OCI-LY7 (cell line): ENCODE measurements at regions not wholly inside any gene's neighbourhood (a gene's known extent, or its start where the extent isn't known, plus 50 kb on each side); places are given as distances from the start of the nearest gene placed in this dataset. TPM values are rescaled to one million over a fixed set of nuclear protein-coding genes. Genes with fewer than 3 reads are reported as not detected.

Experiments
- BruUV-seq: library from RNA; stranded (reverse); fragments of 400-500 nt; replicated peaks from 2 replicates; lab custom pipeline; 2021; lab: Mats Ljungman, UMichigan
- CTCF ChIA-PET: fragments of 300-600 bp; sonication (Branson Sonifier 250); formaldehyde crosslinking; loops from one replicate; lab custom pipeline; 2022; ENCODE audit warnings: antibody characterized with exemption; ENCODE audit not compliant: unreplicated experiment; lab: Charles Lee
- POLR2A ChIA-PET: fragments of 300-600 bp; sonication (Branson Sonifier 250); formaldehyde crosslinking; loops from one replicate; lab custom pipeline; 2022; ENCODE audit warnings: antibody characterized with exemption; lab: Charles Lee
- DNase-seq: peaks from one replicate; pipeline ENCODE4 v3.0.0-alpha.2; 2015; ENCODE audit warnings: low spot score
- H2AFZ ChIP-seq: fragments of 200-600 bp; sonication (generic), shearing (Covaris generic); 2 replicates; pipeline ENCODE4 v1.6.1; 2014; ENCODE audit warnings: mild to moderate bottlenecking, antibody characterized with exemption, low read length, moderate library complexity
- H3K27ac ChIP-seq: fragments of 200-600 bp; sonication (generic); 2 replicates; pipeline ENCODE4 v1.5.1; 2014; ENCODE audit warnings: mixed run types, low read depth, mild to moderate bottlenecking, moderate library complexity, low read length, inconsistent platforms; ENCODE audit not compliant: poor library complexity, severe bottlenecking
- H3K36me3 ChIP-seq: fragments of 200-600 bp; sonication (generic); 2 replicates; pipeline ENCODE4 v1.6.1; 2014; ENCODE audit warnings: mild to moderate bottlenecking, antibody characterized with exemption, low read length, moderate library complexity, mixed read lengths; ENCODE audit not compliant: insufficient read depth
- H3K4me1 ChIP-seq: fragments of 200-600 bp; sonication (generic); 2 replicates; pipeline ENCODE4 v1.5.1; 2014; ENCODE audit warnings: mild to moderate bottlenecking, low read length; ENCODE audit not compliant: insufficient read depth, poor library complexity, severe bottlenecking
- H3K4me2 ChIP-seq: fragments of 200-600 bp; sonication (generic); 2 replicates; pipeline ENCODE4 v1.6.1; 2014; ENCODE audit warnings: mild to moderate bottlenecking, low read length
- H3K4me3 ChIP-seq: fragments of 200-600 bp; sonication (generic); 2 replicates; pipeline ENCODE4 v1.5.1; 2014; ENCODE audit warnings: mild to moderate bottlenecking, low read depth, low read length; ENCODE audit not compliant: poor library complexity, severe bottlenecking
- H3K79me2 ChIP-seq: fragments of 200-600 bp; sonication (generic); 2 replicates; pipeline ENCODE4 v1.6.1; 2016; ENCODE audit warnings: low read depth, mild to moderate bottlenecking, low read length, moderate library complexity, mixed read lengths; ENCODE audit not compliant: insufficient read depth
- H3K9me2 ChIP-seq: fragments of 200-600 bp; sonication (generic); 2 replicates; pipeline ENCODE4 v1.6.1; 2016; ENCODE audit warnings: mild to moderate bottlenecking, low read length, mixed read lengths; ENCODE audit not compliant: insufficient read depth
- H3K9me3 ChIP-seq: fragments of 200-600 bp; sonication (generic); 2 replicates; pipeline ENCODE4 v1.6.1; 2014; ENCODE audit warnings: mild to moderate bottlenecking, mixed run types, low read length, mixed read lengths
- H4K20me1 ChIP-seq: fragments of 200-600 bp; sonication (generic); 2 replicates; pipeline ENCODE4 v1.6.1; 2014; ENCODE audit warnings: mild to moderate bottlenecking, antibody characterized with exemption, low read length, moderate library complexity, mixed read lengths; ENCODE audit not compliant: insufficient read depth
- CTCF ChIP-seq: fragments of 200-600 bp; sonication (generic); conservative IDR thresholded peaks from 2 replicates; pipeline ENCODE4 v1.5.1; 2014; ENCODE audit warnings: mild to moderate bottlenecking, antibody characterized with exemption, low read length, moderate library complexity, mixed read lengths
- EZH2phosphoT487 ChIP-seq: fragments of 200-600 bp; sonication (generic); IDR thresholded peaks from 2 replicates; pipeline ENCODE4 v1.6.1; 2018; ENCODE audit warnings: low read depth, borderline replicate concordance, mild to moderate bottlenecking, mixed run types, antibody characterized with exemption, low read length, moderate library complexity, mixed read lengths
- intact Hi-C: fragments of 100-400 bp; cut with micrococcal nuclease; formaldehyde crosslinking; loops from one replicate; pipeline ENCODE4 v1.10.0; 2022; ENCODE audit not compliant: unreplicated experiment
- small RNA-seq: library from RNA; depleted of rRNA; stranded (forward); fragments of <200 nt; gene quantifications from one replicate; pipeline ENCODE3, GENCODE V24; 2014

GRCh38 chr15:96276438-96277210 lies 53.9 kb upstream of the NR2F2 start:
- Histone ChIP-seq H3K9me3 (no peaks in the 10 kb centered on the region), H3K79me2 (no peaks in the 10 kb centered on the region), H3K9me2 (no peaks in the 10 kb centered on the region), H3K27ac (no peak overlapping the region), H4K20me1 (no peaks in the 10 kb centered on the region), H3K4me2 (no peak overlapping the region), H2AFZ (no peak overlapping the region), H3K4me3 (no peak overlapping the region), H3K4me1 (no peaks in the 10 kb centered on the region), H3K36me3 (no peaks in the 10 kb centered on the region)
- TF ChIP-seq CTCF (no peak), EZH2phosphoT487 (no peak)
- ChIA-PET CTCF (no interaction called here), POLR2A (no interaction called here)
- no peak for DNase-seq
- intact Hi-C loops, result no loop called here
- BruUV-seq, result no TSS peak

Small RNAs in the stretch of these regions (small RNA-seq; reads per million reads assigned to genes)
- not detected for gene AC012409.4
- gene RNU2-3P, result 4.2 reads per million, percentile 89 among the genes with 10 or more reads in this experiment
